Thymus (tissue), 11 donors: ENCODE measurements at regions not wholly inside any gene's neighbourhood (a gene's known extent, or its start where the extent isn't known, plus 50 kb on each side); places are given as distances from the start of the nearest gene placed in this dataset.
A peak's percentile ranks its signal among the peaks of the same experiment; 100 is the strongest.
"Not testable (repeated sequence)": the region's sequence is repeated elsewhere in the genome, so short reads cannot be mapped to it uniquely, and the experiment has no call there.

Experiments
- DNase-seq, 9 donors: peaks; one replicate each; pipeline ENCODE4 v3.0.0-alpha.2; 2013; ENCODE audit warnings: low spot score in 9 of 9, low read depth in 6 of 9, missing footprints in 1 of 9
- H3K27ac ChIP-seq, 2 donors: one replicate each; pipeline ENCODE4 v1.5.1; 2013; ENCODE audit warnings: control low read depth in 1 of 2, low read depth in 1 of 2, low read length in 1 of 2, mild to moderate bottlenecking in 1 of 2, moderate library complexity in 1 of 2
- H3K27me3 ChIP-seq, 2 donors: one replicate each; pipeline ENCODE4 v1.5.1; 2013; ENCODE audit warnings: low read length in 1 of 2; ENCODE audit not compliant: control insufficient read depth in 2 of 2, insufficient read depth in 1 of 2
- H3K36me3 ChIP-seq, 2 donors: one replicate each; pipeline ENCODE4 v1.5.1; 2013; ENCODE audit warnings: low read length in 1 of 2, mild to moderate bottlenecking in 1 of 2, moderate library complexity in 1 of 2; ENCODE audit not compliant: control insufficient read depth in 2 of 2, insufficient read depth in 2 of 2
- H3K4me1 ChIP-seq, 2 donors: one replicate each; pipeline ENCODE4 v1.5.1; 2013; ENCODE audit warnings: low read length in 2 of 2; ENCODE audit not compliant: control insufficient read depth in 2 of 2, insufficient read depth in 2 of 2
- H3K4me3 ChIP-seq, 2 donors: one replicate each; pipeline ENCODE4 v1.5.1; 2013; ENCODE audit warnings: low read length in 2 of 2, control low read depth in 1 of 2, mild to moderate bottlenecking in 1 of 2
- H3K9me3 ChIP-seq, 2 donors: one replicate each; pipeline ENCODE4 v1.5.1; 2013; ENCODE audit warnings: low read length in 1 of 2, mild to moderate bottlenecking in 1 of 2; ENCODE audit not compliant: control insufficient read depth in 2 of 2, insufficient read depth in 1 of 2
- WGBS: extraction: QIAGEN DNeasy Blood & Tissue Kit; methylation state at CpG from one replicate; pipeline ENCODE4 v1.1.7; 2013; 5-methylcytosine and 5-hydroxymethylcytosine counted together
- donor health status: healthy.

DNA sequence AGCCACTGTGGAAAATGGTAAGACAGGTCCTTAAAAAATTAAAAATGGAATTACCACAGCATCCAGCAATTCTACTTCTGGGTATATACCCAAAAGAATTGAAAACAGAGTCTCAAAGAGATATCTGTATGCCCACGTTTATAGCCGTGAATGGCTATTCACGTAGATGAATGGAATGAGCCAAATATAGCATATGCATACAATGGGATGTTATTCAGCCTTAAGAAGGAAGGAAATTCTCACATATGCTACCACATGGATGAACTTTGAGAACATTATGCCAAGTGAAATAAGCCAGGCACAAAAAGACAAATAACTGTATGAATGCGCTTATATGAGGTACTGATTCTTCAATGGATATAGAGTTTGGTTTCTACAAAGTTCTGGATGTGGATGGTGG lies 134.5 kb upstream of the KCNE2 start:
- H3K4me3 ChIP-seq = no peak overlapping the region
- H3K4me1 ChIP-seq = no peaks in the 10 kb centered on the region
- 75% methylated on average over 4 of the region's 4 CpGs for WGBS
- H3K9me3 ChIP-seq = no peaks in the 10 kb centered on the region
- DNase-seq = no peak
- no peaks in the 10 kb centered on the region for H3K36me3 ChIP-seq
- H3K27me3 ChIP-seq = no peaks in the 10 kb centered on the region
- no peak overlapping the region for H3K27ac ChIP-seq

DNA sequence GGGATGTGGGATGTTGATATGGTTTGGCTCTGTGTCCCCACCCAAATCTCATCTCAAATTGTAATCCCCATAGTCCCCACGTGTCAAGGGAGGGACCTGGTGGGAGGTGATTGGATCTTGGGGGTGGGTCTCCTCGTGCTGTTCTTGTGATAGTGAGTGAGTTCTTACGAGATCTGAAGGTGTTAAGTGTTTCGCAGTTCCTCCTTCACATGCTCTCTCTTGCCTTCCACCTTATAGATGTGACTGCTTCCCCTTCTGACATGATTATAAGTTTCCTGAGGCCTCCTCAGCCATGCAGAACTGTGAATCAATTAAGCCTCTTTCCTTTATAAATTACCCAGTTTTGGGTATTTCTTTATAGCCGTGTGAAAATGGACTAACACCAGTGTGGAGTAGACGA lies 130.1 kb upstream of the KCNE2 start:
- not testable (repeated sequence) for H3K27ac ChIP-seq, H3K4me1 ChIP-seq, H3K36me3 ChIP-seq, H3K9me3 ChIP-seq, H3K27me3 ChIP-seq, H3K4me3 ChIP-seq, DNase-seq
- WGBS = 86% methylated on average over 6 of the region's 6 CpGs

DNA sequence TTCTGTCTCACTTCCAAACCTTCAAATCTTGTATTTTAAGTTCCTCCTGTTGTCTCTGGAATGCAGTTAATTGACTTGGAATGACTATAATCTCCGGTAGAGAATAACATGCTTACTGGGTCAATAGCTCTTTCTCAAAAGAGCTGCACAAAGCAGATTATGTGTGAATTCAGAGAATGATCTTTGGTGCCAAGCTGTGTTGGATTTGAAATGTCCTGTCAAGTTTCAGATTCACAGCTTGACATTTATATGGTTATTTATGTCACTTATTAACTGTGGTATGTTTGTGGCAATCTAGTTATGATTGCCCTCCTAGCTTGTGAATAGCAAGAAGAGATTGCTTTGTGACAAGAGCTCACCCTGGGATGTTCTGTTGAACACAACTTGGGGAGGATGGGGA lies 128.3 kb upstream of the KCNE2 start:
- no peak for DNase-seq
- Histone ChIP-seq H3K4me3 (no peak overlapping the region), H3K27me3 (no peaks in the 10 kb centered on the region), H3K9me3 (no peaks in the 10 kb centered on the region), H3K27ac (no peak overlapping the region), H3K4me1 (no peaks in the 10 kb centered on the region), H3K36me3 (no peaks in the 10 kb centered on the region)
- 71% methylated on average over 1 of the region's 1 CpG for WGBS

DNA sequence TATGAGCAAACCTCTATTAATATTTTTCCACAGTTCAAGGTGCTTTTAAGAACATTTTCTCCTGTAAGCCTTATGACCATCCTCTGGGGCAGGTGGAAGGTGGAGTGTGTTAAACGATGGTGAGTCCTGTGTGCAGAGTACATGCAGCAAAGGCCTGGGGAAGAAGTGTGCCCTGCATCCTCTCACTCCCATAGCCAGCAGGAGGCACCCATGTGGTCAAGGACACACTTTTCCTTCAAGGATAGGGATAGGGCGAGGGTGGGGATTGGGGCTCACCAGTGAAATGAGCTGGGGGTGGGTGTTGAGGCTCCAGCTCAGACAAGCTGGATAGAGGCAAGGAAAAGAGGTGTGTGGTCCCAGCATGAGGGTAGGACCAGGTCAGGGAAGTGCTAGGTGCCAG lies 120.8 kb upstream of the KCNE2 start:
- Histone ChIP-seq H3K27ac (no peak overlapping the region), H3K36me3 (no peaks in the 10 kb centered on the region), H3K4me1 (no peaks in the 10 kb centered on the region), H3K9me3 (peaks cover 0 to 4% of the 10 kb centered on the region in 2 donors), H3K27me3 (no peaks in the 10 kb centered on the region), H3K4me3 (no peak overlapping the region)
- 92% methylated on average over 2 of the region's 2 CpGs for WGBS
- DNase-seq = no peak

DNA sequence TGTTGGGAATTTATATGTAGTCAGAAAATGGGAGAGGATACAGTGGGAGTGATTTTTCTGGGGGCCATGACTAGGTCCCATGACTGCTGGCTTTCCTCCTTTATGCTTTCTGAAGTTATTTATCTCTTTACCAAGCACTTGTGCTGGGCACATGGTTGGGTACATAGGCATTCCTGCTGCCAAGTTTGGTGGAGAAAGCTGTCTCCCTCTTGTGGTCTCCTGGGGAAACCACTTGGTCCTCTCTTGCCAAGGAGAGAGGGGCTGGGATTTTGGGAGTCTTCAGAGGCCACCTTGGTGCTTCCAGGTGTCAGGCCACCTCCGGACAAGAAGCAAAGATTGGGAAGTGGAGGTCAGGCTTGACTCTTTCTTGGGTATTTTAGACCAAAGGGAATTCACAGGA lies 120.2 kb upstream of the KCNE2 start:
- H3K9me3 ChIP-seq = peaks cover 0 to 5% of the 10 kb centered on the region in 2 donors
- no peak overlapping the region for H3K4me3 ChIP-seq
- no peak overlapping the region for H3K27ac ChIP-seq
- WGBS = 72% methylated on average over 1 of the region's 1 CpG
- H3K4me1 ChIP-seq = no peaks in the 10 kb centered on the region
- peak in 8 of 9 donors; percentile 8 to 52 (median 20) for DNase-seq
- no peaks in the 10 kb centered on the region for H3K27me3 ChIP-seq
- H3K36me3 ChIP-seq = no peaks in the 10 kb centered on the region

GRCh38 chr21:34252751-34253150 lies 111.1 kb upstream of the KCNE2 start:
- Histone ChIP-seq H3K36me3 (no peaks in the 10 kb centered on the region), H3K27me3 (no peaks in the 10 kb centered on the region), H3K4me1 (no peaks in the 10 kb centered on the region)

GRCh38 chr21:34255073-34255472 lies 108.7 kb upstream of the KCNE2 start:
- Histone ChIP-seq H3K4me3 (no peak overlapping the region), H3K27ac (no peak overlapping the region), H3K27me3 (no peaks in the 10 kb centered on the region), H3K9me3 (peaks cover 1 to 3% of the 10 kb centered on the region in 2 donors), H3K4me1 (no peaks in the 10 kb centered on the region), H3K36me3 (no peaks in the 10 kb centered on the region)
- DNase-seq = no peak
- WGBS = 81% methylated on average over 1 of the region's 1 CpG

More at GRCh38 chr21:34252751-34253150, 111.1 kb upstream of the KCNE2 start:
- peaks cover 1 to 6% of the 10 kb centered on the region in 2 donors for H3K9me3 ChIP-seq
- 94% methylated on average over 2 of the region's 2 CpGs for WGBS
- no peak overlapping the region for H3K4me3 ChIP-seq
- no peak for DNase-seq
- H3K27ac ChIP-seq = no peak overlapping the region

GRCh38 chr21:34260277-34261008 lies 103.4 kb upstream of the KCNE2 start:
- DNase-seq = no peak
- Histone ChIP-seq H3K27me3 (no peaks in the 10 kb centered on the region), H3K36me3 (no peaks in the 10 kb centered on the region), H3K4me3 (no peak overlapping the region), H3K9me3 (peaks cover under 1 to 3% of the 10 kb centered on the region in 2 donors), H3K4me1 (no peaks in the 10 kb centered on the region), H3K27ac (no peak overlapping the region)
- 94% methylated on average over 4 of the region's 4 CpGs for WGBS

- no peak overlapping the region for H3K4me3 ChIP-seq
- no peak for DNase-seq
- H3K27me3 ChIP-seq = no peaks in the 10 kb centered on the region
- H3K27ac ChIP-seq = no peak overlapping the region
- 89% methylated on average over 8 of the region's 8 CpGs for WGBS
- no peaks in the 10 kb centered on the region for H3K36me3 ChIP-seq
- peaks cover 0 to 3% of the 10 kb centered on the region in 2 donors for H3K9me3 ChIP-seq
- no peaks in the 10 kb centered on the region for H3K4me1 ChIP-seq
These were observed 101.9 kb upstream of the KCNE2 start for GRCh38 chr21:34261841-34262468.
